Neuronal stem cell (in vitro differentiated cells): ENCODE measurements at regions not wholly inside any gene's neighbourhood (a gene's known extent, or its start where the extent isn't known, plus 50 kb on each side); places are given as distances from the start of the nearest gene placed in this dataset.

Source experiments
- DNase-seq: peaks from one replicate; pipeline ENCODE4 v3.0.0-alpha.2; 2013; ENCODE audit warnings: low spot score
- H2AFZ ChIP-seq: one replicate; pipeline ENCODE4 v1.6.1; 2013; ENCODE audit warnings: mild to moderate bottlenecking, low read length, inconsistent platforms
- H2AK5ac ChIP-seq: 2 replicates; pipeline ENCODE4 v1.6.1; 2013; ENCODE audit warnings: low read depth, mild to moderate bottlenecking, inconsistent platforms, low read length, moderate library complexity, mixed read lengths
- H2BK120ac ChIP-seq: 2 replicates; pipeline ENCODE4 v1.6.1; 2013; ENCODE audit warnings: low read depth, mild to moderate bottlenecking, inconsistent platforms, low read length, moderate library complexity, mixed read lengths
- H2BK12ac ChIP-seq: one replicate; pipeline ENCODE4 v1.6.1; 2013; ENCODE audit warnings: low read length, inconsistent platforms
- H2BK15ac ChIP-seq: 2 replicates; pipeline ENCODE4 v1.6.1; 2013; ENCODE audit warnings: mild to moderate bottlenecking, low read length, inconsistent platforms, mixed read lengths
- H2BK5ac ChIP-seq: one replicate; pipeline ENCODE4 v1.6.1; 2013; ENCODE audit warnings: inconsistent platforms, mild to moderate bottlenecking, low read length, moderate library complexity
- H3K14ac ChIP-seq: one replicate; pipeline ENCODE4 v1.6.1; 2013; ENCODE audit warnings: low read length, inconsistent platforms
- H3K18ac ChIP-seq: 2 replicates; pipeline ENCODE4 v1.6.1; 2013; ENCODE audit warnings: low read length, inconsistent platforms
- H3K23ac ChIP-seq: 2 replicates; pipeline ENCODE4 v1.6.1; 2013; ENCODE audit warnings: low read depth, mild to moderate bottlenecking, mixed read lengths, low read length, inconsistent platforms; ENCODE audit not compliant: poor library complexity
- H3K27ac ChIP-seq: replicated peaks from 3 replicates; pipeline ENCODE4 v1.5.1; 2013; ENCODE audit warnings: low read length, inconsistent platforms
- H3K27me3 ChIP-seq, 3 experiments: 2 replicates each; pipeline ENCODE4 v1.6.1; 2013; ENCODE audit warnings: low read length in 3 of 3, mild to moderate bottlenecking in 2 of 3, inconsistent platforms in 1 of 3, low read depth in 1 of 3, mixed read lengths in 1 of 3, moderate library complexity in 1 of 3; ENCODE audit not compliant: control insufficient read depth in 3 of 3, insufficient read depth in 3 of 3
- H3K36me3 ChIP-seq, 2 donors: replicated peaks in 1 of 2; 2 replicates each; pipeline ENCODE4 v1.6.1; 2013; ENCODE audit warnings: low read length in 2 of 2; ENCODE audit not compliant: control insufficient read depth in 2 of 2, insufficient read depth in 2 of 2
- H3K4ac ChIP-seq: 2 replicates; pipeline ENCODE4 v1.6.1; 2013; ENCODE audit warnings: inconsistent platforms, mild to moderate bottlenecking, low read length, moderate library complexity
- H3K4me1 ChIP-seq, 2 donors: 1 replicate in 1 of 2; 2 replicates in 1 of 2; pipeline ENCODE4 v1.6.1; 2013; ENCODE audit warnings: low read length in 2 of 2, low read depth in 1 of 2; ENCODE audit not compliant: control insufficient read depth in 2 of 2, insufficient read depth in 1 of 2
- H3K4me2 ChIP-seq: one replicate; pipeline ENCODE4 v1.6.1; 2013; ENCODE audit warnings: mild to moderate bottlenecking, low read length, inconsistent platforms; ENCODE audit not compliant: insufficient read depth, poor library complexity, severe bottlenecking
- H3K4me3 ChIP-seq, 2 donors: 2 replicates each; pipeline ENCODE4 v1.5.1; 2013; ENCODE audit warnings: low read length in 2 of 2, mild to moderate bottlenecking in 2 of 2, inconsistent platforms in 1 of 2, moderate library complexity in 1 of 2
- H3K79me1 ChIP-seq: one replicate; pipeline ENCODE4 v1.6.1; 2013; ENCODE audit warnings: low read depth, mild to moderate bottlenecking, inconsistent platforms, low read length, moderate library complexity
- H3K9ac ChIP-seq: one replicate; pipeline ENCODE4 v1.6.1; 2013; ENCODE audit warnings: mild to moderate bottlenecking, low read depth, low read length, inconsistent platforms; ENCODE audit not compliant: poor library complexity
- H3K9me3 ChIP-seq, 2 donors: replicated peaks in 1 of 2; 2 replicates each; pipeline versions ENCODE3 to v1.6.1; 2013; ENCODE audit warnings: low read length in 2 of 2, mild to moderate bottlenecking in 2 of 2, inconsistent platforms in 1 of 2, low read depth in 1 of 2, mixed read lengths in 1 of 2, moderate library complexity in 1 of 2; ENCODE audit not compliant: control insufficient read depth in 2 of 2, insufficient read depth in 1 of 2
- H4K8ac ChIP-seq: one replicate; pipeline ENCODE4 v1.6.1; 2013; ENCODE audit warnings: low read depth, mild to moderate bottlenecking, inconsistent platforms, low read length, moderate library complexity
- H4K91ac ChIP-seq: one replicate; pipeline ENCODE4 v1.6.1; 2013; ENCODE audit warnings: low read length, low read depth, mild to moderate bottlenecking, inconsistent platforms; ENCODE audit not compliant: poor library complexity
- WGBS, 2 donors: extraction: QIAGEN DNeasy Blood & Tissue Kit; methylation state at CpG; one replicate each; pipeline ENCODE4 v1.1.7; 2013; ENCODE audit warnings: missing lambda C conversion rate in 2 of 2, mixed read lengths in 1 of 2; ENCODE audit not compliant: insufficient read length in 2 of 2, insufficient replicate concordance in 1 of 2; ENCODE audit errors: extremely low coverage in 2 of 2; 5-methylcytosine and 5-hydroxymethylcytosine counted together

GRCh38 chr13:91228940-91229339, 118.5 kb upstream of the MIR17HG start:
- no peak overlapping the region for H4K8ac ChIP-seq
- H3K4me2 ChIP-seq, result no peak overlapping the region
- no peaks in the 10 kb centered on the region for H3K36me3 ChIP-seq
- H2BK120ac ChIP-seq, result no peak overlapping the region
- no peak overlapping the region for H3K9ac ChIP-seq
- H3K23ac ChIP-seq, result no peak overlapping the region
- H3K27ac ChIP-seq, result no peak overlapping the region
- no peaks in the 10 kb centered on the region for H3K27me3 ChIP-seq
- no peak overlapping the region for H3K14ac ChIP-seq
- WGBS, 2 donors, result no CpG with 5 or more reads among the region's 1 CpG
- peaks cover 0 to 2% of the 10 kb centered on the region in 2 donors for H3K9me3 ChIP-seq
- no peak overlapping the region for H2BK12ac ChIP-seq
- no peak overlapping the region for H4K91ac ChIP-seq
- H3K18ac ChIP-seq, result no peak overlapping the region
- DNase-seq, result no peak
- no peak overlapping the region for H2AK5ac ChIP-seq
- no peak overlapping the region for H3K4me3 ChIP-seq
- H2BK5ac ChIP-seq, result no peak overlapping the region
- no peak overlapping the region for H3K4ac ChIP-seq
- H2AFZ ChIP-seq, result no peak overlapping the region
- no peaks in the 10 kb centered on the region for H3K79me1 ChIP-seq
- H3K4me1 ChIP-seq, result peaks cover 0 to 6% of the 10 kb centered on the region in 2 donors
- H2BK15ac ChIP-seq, result no peak overlapping the region

DNA sequence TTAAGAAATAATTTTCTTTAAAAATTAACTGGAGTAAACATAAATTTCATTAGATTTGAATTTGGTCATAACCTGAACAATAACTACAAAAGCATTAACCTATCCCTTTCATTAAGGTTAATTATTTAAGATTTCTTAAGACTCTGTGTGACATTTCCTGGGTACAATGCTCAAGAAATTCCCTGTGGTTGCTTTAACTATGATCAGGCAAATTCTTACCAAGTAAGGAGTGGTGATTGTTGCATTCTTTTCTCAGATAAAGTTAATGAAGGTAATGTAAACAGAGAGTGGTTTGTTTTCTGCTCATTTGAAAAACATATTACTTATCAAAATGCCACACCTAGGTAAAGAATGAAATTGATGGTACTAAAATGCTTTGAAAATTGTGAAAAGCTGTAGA, 114.8 kb upstream of the MIR17HG start:
- Histone ChIP-seq H2AK5ac (no peak overlapping the region), H3K9me3 (no peaks in the 10 kb centered on the region), H2BK12ac (no peak overlapping the region), H2BK5ac (no peak overlapping the region), H3K36me3 (no peaks in the 10 kb centered on the region), H3K9ac (no peak overlapping the region), H3K14ac (no peak overlapping the region), H3K4me3 (no peak overlapping the region), H3K4me1 (peaks cover 0 to 3% of the 10 kb centered on the region in 2 donors), H3K4me2 (no peak overlapping the region), H3K23ac (no peak overlapping the region), H3K18ac (no peak overlapping the region), H3K79me1 (no peaks in the 10 kb centered on the region), H4K91ac (no peak overlapping the region), H2BK120ac (no peak overlapping the region), H3K27ac (no peak overlapping the region), H3K4ac (no peak overlapping the region), H4K8ac (no peak overlapping the region), H3K27me3 (no peaks in the 10 kb centered on the region), H2AFZ (peak overlapping the region; percentile 12), H2BK15ac (no peak overlapping the region)
- DNase-seq, result no peak

DNA sequence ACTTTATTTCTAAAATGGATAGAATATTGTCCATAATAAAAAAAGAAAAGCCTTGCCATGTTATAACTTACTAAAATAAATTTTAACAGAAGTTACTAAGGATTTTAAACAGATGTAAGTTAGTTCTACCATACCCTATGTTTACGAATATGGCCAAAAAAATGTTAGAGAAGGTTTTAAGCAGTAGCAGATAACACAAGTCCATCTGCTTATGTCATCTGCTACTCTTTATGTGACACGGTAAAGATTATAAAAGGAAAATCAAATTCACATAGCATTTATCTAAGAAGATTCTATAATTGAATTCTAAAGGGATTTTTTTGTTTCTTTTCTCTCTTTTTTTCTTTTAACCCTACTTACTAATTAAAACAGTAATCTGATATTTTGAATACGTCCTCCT, 114.2 kb upstream of the MIR17HG start:
- H2AK5ac ChIP-seq, result no peak overlapping the region
- no peak overlapping the region for H2AFZ ChIP-seq
- no peak overlapping the region for H3K27ac ChIP-seq
- H3K9me3 ChIP-seq, result no peaks in the 10 kb centered on the region
- no peak overlapping the region for H4K91ac ChIP-seq
- no peak overlapping the region for H3K18ac ChIP-seq
- no peaks in the 10 kb centered on the region for H3K36me3 ChIP-seq
- no peak overlapping the region for H2BK12ac ChIP-seq
- H2BK5ac ChIP-seq, result no peak overlapping the region
- peaks cover 0 to 3% of the 10 kb centered on the region in 2 donors for H3K4me1 ChIP-seq
- H3K4ac ChIP-seq, result no peak overlapping the region
- H3K9ac ChIP-seq, result no peak overlapping the region
- H3K23ac ChIP-seq, result no peak overlapping the region
- no peak overlapping the region for H3K14ac ChIP-seq
- H3K4me3 ChIP-seq, result no peak overlapping the region
- DNase-seq, result no peak
- H2BK15ac ChIP-seq, result no peak overlapping the region
- H2BK120ac ChIP-seq, result no peak overlapping the region
- no peaks in the 10 kb centered on the region for H3K27me3 ChIP-seq
- whole genome bisulfite sequencing, 2 donors, result no CpG with 5 or more reads among the region's 3 CpGs
- no peak overlapping the region for H4K8ac ChIP-seq
- H3K4me2 ChIP-seq, result no peak overlapping the region
- no peaks in the 10 kb centered on the region for H3K79me1 ChIP-seq

DNA sequence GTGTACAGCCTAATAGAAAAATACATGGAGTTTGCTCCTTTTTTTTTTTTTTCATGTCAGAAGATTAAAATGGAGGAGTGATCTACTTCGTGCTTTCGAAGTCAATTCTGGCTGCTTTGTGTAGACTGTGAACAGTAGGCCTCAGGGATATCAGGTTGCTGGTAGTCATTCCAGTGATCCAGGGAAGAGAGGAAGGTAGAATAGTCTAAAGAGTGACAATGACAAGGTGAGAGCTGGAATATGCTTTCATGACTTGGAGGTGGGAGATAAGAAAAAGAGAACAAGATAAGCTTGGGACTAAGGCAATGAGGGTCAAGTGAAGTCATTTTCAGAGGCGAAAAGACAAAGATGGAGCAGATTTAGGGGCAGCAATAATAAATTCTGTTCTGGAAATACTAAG, 111.3 kb upstream of the MIR17HG start:
- Histone ChIP-seq H3K18ac (no peak overlapping the region), H3K4me3 (no peak overlapping the region), H4K91ac (no peak overlapping the region), H4K8ac (no peak overlapping the region), H3K79me1 (no peaks in the 10 kb centered on the region), H3K36me3 (no peaks in the 10 kb centered on the region), H3K4me2 (no peak overlapping the region), H3K4ac (no peak overlapping the region), H2BK15ac (no peak overlapping the region), H2BK12ac (no peak overlapping the region), H3K14ac (no peak overlapping the region), H2BK5ac (no peak overlapping the region), H3K27ac (no peak overlapping the region), H3K4me1 (peaks cover 0 to 3% of the 10 kb centered on the region in 2 donors), H3K9ac (no peak overlapping the region), H3K9me3 (no peaks in the 10 kb centered on the region), H3K23ac (no peak overlapping the region), H2AK5ac (no peak overlapping the region), H3K27me3 (no peaks in the 10 kb centered on the region), H2BK120ac (no peak overlapping the region), H2AFZ (no peak overlapping the region)
- WGBS, 2 donors, result no CpG with 5 or more reads among the region's 3 CpGs
- no peak for DNase-seq
